GM21381 (cell line): ENCODE measurements at regions not wholly inside any gene's neighbourhood (a gene's known extent, or its start where the extent isn't known, plus 50 kb on each side); places are given as distances from the start of the nearest gene placed in this dataset.
"Not testable (repeated sequence)": the region's sequence is repeated elsewhere in the genome, so short reads cannot be mapped to it uniquely, and the experiment has no call there.

Source experiments
- ATAC-seq: cut with Tn5 transposase; IDR thresholded peaks from one replicate; pipeline ENCODE4 v1.9.1; 2021; ENCODE audit warnings: mild to moderate bottlenecking, moderate library complexity; ENCODE audit not compliant: unreplicated experiment

GRCh38 chr3:95215437-95215957, 1152.6 kb downstream of the NSUN3 start:
- ATAC-seq, result no peak

- no peak for ATAC-seq
Measured at GRCh38 chr3:95217661-95218060, 1154.8 kb downstream of the NSUN3 start.

- ATAC-seq, result no peak
Measured at GRCh38 chr3:95218484-95218883, 1155.6 kb downstream of the NSUN3 start.

GRCh38 chr3:95226437-95226836, 1163.6 kb downstream of the NSUN3 start:
- no peak for ATAC-seq

- ATAC-seq, result no peak
Measured at GRCh38 chr3:95227092-95227491, 1164.2 kb downstream of the NSUN3 start.

GRCh38 chr3:95228416-95228815, 1165.6 kb downstream of the NSUN3 start:
- ATAC-seq, result no peak

GRCh38 chr3:95235916-95236315, 1173.1 kb downstream of the NSUN3 start:
- ATAC-seq, result no peak

- ATAC-seq, result no peak
Measured at GRCh38 chr3:95237783-95238182, 1174.9 kb downstream of the NSUN3 start.

GRCh38 chr3:95240395-95240794, 1177.5 kb downstream of the NSUN3 start:
- no peak for ATAC-seq

GRCh38 chr3:95241256-95241655, 1178.4 kb downstream of the NSUN3 start:
- not testable (repeated sequence) for ATAC-seq

GRCh38 chr3:95246413-95246812, 1183.6 kb downstream of the NSUN3 start:
- no peak for ATAC-seq

- ATAC-seq, result no peak
Measured at GRCh38 chr3:95254061-95254460, 1191.2 kb downstream of the NSUN3 start.

- ATAC-seq, result no peak
Measured at GRCh38 chr3:95254758-95255157, 1191.9 kb downstream of the NSUN3 start.

GRCh38 chr3:95265129-95265528, 1202.3 kb downstream of the NSUN3 start:
- no peak for ATAC-seq

- ATAC-seq, result no peak
Measured at GRCh38 chr3:95271395-95271794, 1208.5 kb downstream of the NSUN3 start.

GRCh38 chr3:95272166-95272565, 1209.3 kb downstream of the NSUN3 start:
- no peak for ATAC-seq

GRCh38 chr3:95272781-95273180, 1209.9 kb downstream of the NSUN3 start:
- ATAC-seq, result no peak

- ATAC-seq, result no peak
Measured at GRCh38 chr3:95277613-95278012, 1214.8 kb downstream of the NSUN3 start.

- no peak for ATAC-seq
Measured at GRCh38 chr3:95280711-95281352, 1218.0 kb downstream of the NSUN3 start.

GRCh38 chr3:95289295-95289694, 1226.4 kb downstream of the NSUN3 start:
- no peak for ATAC-seq

- no peak for ATAC-seq
Measured at GRCh38 chr3:95297581-95297980, 1234.7 kb downstream of the NSUN3 start.

- ATAC-seq, result no peak
Measured at GRCh38 chr3:95302044-95302443, 1239.2 kb downstream of the NSUN3 start.

GRCh38 chr3:95310560-95310959, 1247.7 kb downstream of the NSUN3 start:
- no peak for ATAC-seq
